GM12864 (cell line): ENCODE measurements at regions not wholly inside any gene's neighbourhood (a gene's known extent, or its start where the extent isn't known, plus 50 kb on each side); places are given as distances from the start of the nearest gene placed in this dataset.
"Not testable (repeated sequence)": the region's sequence is repeated elsewhere in the genome, so short reads cannot be mapped to it uniquely, and the experiment has no call there.

Source experiments
- DNase-seq: peaks from one replicate; pipeline ENCODE4 v3.0.0-alpha.2; 2011; ENCODE audit warnings: low read depth
- H3K4me3 ChIP-seq: 2 replicates; pipeline ENCODE4 v1.5.1; 2011; ENCODE audit warnings: mild to moderate bottlenecking, low read depth, low read length, control low read depth
- CTCF ChIP-seq: IDR thresholded peaks from 2 replicates; pipeline ENCODE4 v1.5.1; 2011; ENCODE audit warnings: low read depth, mild to moderate bottlenecking, moderate library complexity, low read length, control low read depth, inconsistent platforms; ENCODE audit errors: missing control alignments

- no peak for DNase-seq
- no peak for TF ChIP-seq CTCF
- H3K4me3 ChIP-seq, result no peak overlapping the region
These were observed 129.5 kb upstream of the ERRFI1 start for GRCh38 chr1:8155528-8156186.

- no peak overlapping the region for H3K4me3 ChIP-seq
- DNase-seq, result no peak
- TF ChIP-seq CTCF, result no peak
These were observed 128.5 kb upstream of the ERRFI1 start for GRCh38 chr1:8154621-8155052.

GRCh38 chr1:8153961-8154360, 127.9 kb upstream of the ERRFI1 start:
- no peak overlapping the region for H3K4me3 ChIP-seq
- no peak for DNase-seq
- no peak for TF ChIP-seq CTCF

GRCh38 chr1:8152731-8153702, 126.9 kb upstream of the ERRFI1 start:
- DNase-seq, result no peak
- no peak overlapping the region for H3K4me3 ChIP-seq
- no peak for TF ChIP-seq CTCF

- DNase-seq, result no peak
- no peak overlapping the region for H3K4me3 ChIP-seq
- TF ChIP-seq CTCF, result no peak
These were observed 125.5 kb upstream of the ERRFI1 start for GRCh38 chr1:8151647-8152046.

- DNase-seq, H3K4me3 ChIP-seq: not testable (repeated sequence)
These were observed 123.6 kb upstream of the ERRFI1 start for GRCh38 chr1:8149756-8150155.

GRCh38 chr1:8147956-8148355, 121.8 kb upstream of the ERRFI1 start:
- no peak for DNase-seq
- no peak overlapping the region for H3K4me3 ChIP-seq
- TF ChIP-seq CTCF, result no peak
